HG02885 (cell line): ENCODE measurements at regions not wholly inside any gene's neighbourhood (a gene's known extent, or its start where the extent isn't known, plus 50 kb on each side); places are given as distances from the start of the nearest gene placed in this dataset.
A peak's percentile ranks its signal among the peaks of the same experiment; 100 is the strongest.

Experiments used
- ATAC-seq: cut with Tn5 transposase; IDR thresholded peaks from one replicate; pipeline ENCODE4 v1.9.1; 2021; ENCODE audit warnings: mild to moderate bottlenecking; ENCODE audit not compliant: unreplicated experiment, poor library complexity

- ATAC-seq = no peak
These were observed 55.0 kb downstream of the GPR6 start for GRCh38 chr6:110033101-110033500.

- no peak for ATAC-seq
These were observed 55.9 kb downstream of the GPR6 start for GRCh38 chr6:110033749-110034666.

GRCh38 chr6:110034667-110035036 lies 56.5 kb downstream of the GPR6 start:
- no peak for ATAC-seq

- ATAC-seq = no peak
These were observed 57.2 kb downstream of the GPR6 start for GRCh38 chr6:110035321-110035720.

GRCh38 chr6:110036408-110037302 lies 58.5 kb downstream of the GPR6 start:
- no peak for ATAC-seq

- ATAC-seq = no peak
These were observed 59.7 kb downstream of the GPR6 start for GRCh38 chr6:110037726-110038295.

GRCh38 chr6:110039364-110039980 lies 61.4 kb downstream of the GPR6 start:
- peak; percentile 88 for ATAC-seq

GRCh38 chr6:110039981-110040383 lies 61.9 kb downstream of the GPR6 start:
- ATAC-seq = peak; percentile 48

GRCh38 chr6:110040716-110041115 lies 62.6 kb downstream of the GPR6 start:
- ATAC-seq = no peak

GRCh38 chr6:110041126-110041525 lies 63.0 kb downstream of the GPR6 start:
- ATAC-seq = no peak

GRCh38 chr6:110041830-110042229 lies 63.7 kb downstream of the GPR6 start:
- no peak for ATAC-seq

- ATAC-seq = no peak
These were observed 64.7 kb downstream of the GPR6 start for GRCh38 chr6:110042670-110043296.

GRCh38 chr6:110043366-110043994 lies 65.4 kb downstream of the GPR6 start:
- no peak for ATAC-seq

- ATAC-seq = no peak
These were observed 66.0 kb downstream of the GPR6 start for GRCh38 chr6:110044096-110044495.

- no peak for ATAC-seq
These were observed 66.5 kb downstream of the GPR6 start for GRCh38 chr6:110044622-110045021.

- no peak for ATAC-seq
These were observed 70.2 kb downstream of the GPR6 start for GRCh38 chr6:110048221-110048875.

GRCh38 chr6:110049696-110050439 lies 71.8 kb downstream of the GPR6 start:
- ATAC-seq = no peak
